ENCODE measurements at regions not wholly inside any gene's neighbourhood (a gene's known extent, or its start where the extent isn't known, plus 50 kb on each side); places are given as distances from the start of the nearest gene placed in this dataset.

GRCh38 chr10:108956149-108956548, 967.2 kb downstream of the XPNPEP1 start:
- H3K9me1 ChIP-seq (ENCODE audit: insufficient read depth, low read length): no peaks in the 10 kb centered on the region
- H3K4ac ChIP-seq (ENCODE audit: low read depth, low read length): no peak overlapping the region
- H3K23ac ChIP-seq (ENCODE audit: low read depth, low read length): no peak overlapping the region
- TF ChIP-seq MAZ (IDR thresholded peaks at IDR 0.05; ENCODE audit: borderline replicate concordance, low read depth, low read length): no peak
- TF ChIP-seq SMC3 (IDR thresholded peaks at IDR 0.05; ENCODE audit: low read depth, low read length): no peak
- no peak for TF ChIP-seq BHLHE40 (IDR thresholded peaks at IDR 0.05; ENCODE audit: low read depth, low read length)
- TF ChIP-seq RFX5 (IDR thresholded peaks at IDR 0.05; ENCODE audit: low read depth, low read length): no peak
- TF ChIP-seq NFE2L2 (IDR thresholded peaks at IDR 0.05; ENCODE audit: low read depth, low read length): no peak
- TF ChIP-seq RCOR1 (IDR thresholded peaks at IDR 0.05; ENCODE audit: insufficient replicate concordance, low read length): no peak
- no peak for TF ChIP-seq MXI1 (IDR thresholded peaks at IDR 0.05; ENCODE audit: borderline replicate concordance, low read depth, low read length)
- TF ChIP-seq ELK1 (IDR thresholded peaks at IDR 0.05; ENCODE audit: borderline replicate concordance, low read depth, low read length): no peak
- TF ChIP-seq CHD1 (IDR thresholded peaks at IDR 0.05; ENCODE audit: low read depth, low read length): no peak
- no peak for TF ChIP-seq MAFK (IDR thresholded peaks at IDR 0.05; ENCODE audit: low read depth, low read length)
- TF ChIP-seq CEBPB (IDR thresholded peaks at IDR 0.05; ENCODE audit: low read depth, low read length): no peak
- TF ChIP-seq POLR2A (IDR thresholded peaks at IDR 0.05; ENCODE audit: low read depth, low read length): no peak
- no peak for TF ChIP-seq FOS (IDR thresholded peaks at IDR 0.05; ENCODE audit: low read depth, low read length)
- TF ChIP-seq CTCF (conservative IDR thresholded peaks at IDR 0.05; ENCODE audit: low read depth, low read length): no peak
- no peak for TF ChIP-seq USF2 (IDR thresholded peaks at IDR 0.05; ENCODE audit: low read depth, low read length)
- no peak overlapping the region for H2AK9ac ChIP-seq (replicated peaks; ENCODE audit: low read depth, low read length, poor library complexity)
- no peak overlapping the region for H3K27ac ChIP-seq (ENCODE audit: insufficient read depth, low read length)
- H3K56ac ChIP-seq (ENCODE audit: extremely low read depth, insufficient read depth, low read length): no peak overlapping the region
- no peak for DNase-seq
- no TSS peak for BruUV-seq (replicated peaks)
- no peak overlapping the region for H2AFZ ChIP-seq (replicated peaks; ENCODE audit: low read length, poor library complexity)
- POLR2A ChIA-PET (ENCODE audit: unreplicated experiment): no interaction called here
- no peaks in the 10 kb centered on the region for H3K27me3 ChIP-seq (ENCODE audit: control insufficient read depth, insufficient read depth, low read length)
- no CpG with 5 or more reads among the region's 1 CpG for WGBS, 2 experiments (ENCODE audit: extremely low coverage in 2 of 2, insufficient read length in 1 of 2)
- H3K4me1 ChIP-seq (ENCODE audit: control insufficient read depth, insufficient read depth, low read length): no peaks in the 10 kb centered on the region
- H3K9ac ChIP-seq (ENCODE audit: low read depth, low read length): no peak overlapping the region
- H3K4me2 ChIP-seq (ENCODE audit: low read depth, low read length): no peak overlapping the region
- dilution Hi-C loops (cut with HindIII; ENCODE audit: low sequenced_read_pairs, unreplicated experiment) (no loop called here), intact Hi-C loops (cut with micrococcal nuclease) (no loop called here), in situ Hi-C loops (cut with MboI; ENCODE audit: low sequenced_read_pairs) (no loop called here)
- no peak overlapping the region for H3K14ac ChIP-seq (replicated peaks; ENCODE audit: low read depth, low read length)
- H3K9me3 ChIP-seq (ENCODE audit: control insufficient read depth, insufficient read depth, low read length): no peaks in the 10 kb centered on the region
- no peak overlapping the region for H2BK5ac ChIP-seq (ENCODE audit: low read depth, low read length, poor library complexity, severe bottlenecking)
- CTCF ChIA-PET: no interaction called here
- no peak overlapping the region for H3K18ac ChIP-seq (ENCODE audit: low read depth, low read length)
- H2AK5ac ChIP-seq (ENCODE audit: low read depth, low read length): no peak overlapping the region
- H2BK15ac ChIP-seq (ENCODE audit: low read depth, low read length): no peak overlapping the region
- H4K8ac ChIP-seq (ENCODE audit: low read depth in 2 of 2, low read length in 2 of 2): no peak overlapping the region
- H2BK120ac ChIP-seq (ENCODE audit: low read depth, low read length): no peak overlapping the region
- H4K20me1 ChIP-seq (ENCODE audit: insufficient read depth, low read length): no peaks in the 10 kb centered on the region
- ATAC-seq (ENCODE audit: low read depth): no peak
- H3K36me3 ChIP-seq (ENCODE audit: control insufficient read depth, insufficient read depth, low read length): no peaks in the 10 kb centered on the region
- no peaks in the 10 kb centered on the region for H3K79me1 ChIP-seq (ENCODE audit: low read depth in 1 of 2, low read length in 2 of 2)
- H4K91ac ChIP-seq (ENCODE audit: insufficient read depth, low read depth, low read length): no peak overlapping the region
- no peak overlapping the region for H2BK20ac ChIP-seq (ENCODE audit: low read depth, low read length)
- no peak overlapping the region for H3K4me3 ChIP-seq (ENCODE audit: insufficient read depth, low read depth, low read length)
- H4K5ac ChIP-seq (ENCODE audit: low read depth, low read length): no peak overlapping the region

Data from IMR-90 (cell line).